GM19438 (cell line): ENCODE measurements at regions not wholly inside any gene's neighbourhood (a gene's known extent, or its start where the extent isn't known, plus 50 kb on each side); places are given as distances from the start of the nearest gene placed in this dataset.

Experiments used
- ATAC-seq: cut with Tn5 transposase; IDR thresholded peaks from one replicate; pipeline ENCODE4 v1.9.1; 2021; ENCODE audit warnings: low read depth; ENCODE audit not compliant: unreplicated experiment

DNA sequence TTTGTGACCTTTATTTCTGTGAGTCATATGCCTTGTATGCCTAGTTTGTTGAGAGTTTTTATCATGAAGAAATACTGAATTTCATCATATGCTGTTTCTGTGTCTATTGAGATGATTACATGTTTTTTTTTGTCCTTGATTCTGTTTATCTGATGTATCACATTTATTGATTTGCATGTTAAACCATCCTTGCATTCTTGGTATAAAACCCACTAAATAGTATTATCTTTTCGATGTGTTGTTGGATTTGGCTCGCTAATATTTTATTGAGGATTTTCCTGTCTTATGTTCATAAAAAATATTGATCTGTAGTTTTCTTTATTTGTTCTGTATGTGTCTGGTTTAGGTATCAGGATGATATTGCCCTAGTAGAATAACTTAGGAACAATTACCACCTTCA lies 164.7 kb upstream of the CHRM3 start:
- no peak for ATAC-seq

DNA sequence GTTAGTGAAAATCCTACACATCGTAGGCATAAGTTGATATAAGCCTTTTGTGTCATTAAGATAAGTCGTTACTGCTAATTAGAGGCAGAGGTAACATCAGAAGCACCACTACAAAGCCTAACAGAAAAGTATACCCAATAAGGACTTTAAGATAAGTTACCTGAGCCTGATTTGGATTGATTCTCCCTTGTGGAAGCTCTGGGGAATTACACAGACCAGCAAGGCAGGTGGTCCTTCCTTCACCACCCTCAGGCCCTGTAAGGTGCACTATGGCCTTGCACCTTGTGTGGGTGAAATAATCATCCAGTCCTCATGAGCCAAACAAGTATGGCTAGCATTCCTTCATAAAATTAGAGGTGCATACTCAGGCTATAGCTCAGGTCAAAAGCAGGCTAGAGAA lies 166.7 kb upstream of the CHRM3 start:
- no peak for ATAC-seq

- ATAC-seq, result no peak
Measured at GRCh38 chr1:239218301-239218700, 168.1 kb upstream of the CHRM3 start.

DNA sequence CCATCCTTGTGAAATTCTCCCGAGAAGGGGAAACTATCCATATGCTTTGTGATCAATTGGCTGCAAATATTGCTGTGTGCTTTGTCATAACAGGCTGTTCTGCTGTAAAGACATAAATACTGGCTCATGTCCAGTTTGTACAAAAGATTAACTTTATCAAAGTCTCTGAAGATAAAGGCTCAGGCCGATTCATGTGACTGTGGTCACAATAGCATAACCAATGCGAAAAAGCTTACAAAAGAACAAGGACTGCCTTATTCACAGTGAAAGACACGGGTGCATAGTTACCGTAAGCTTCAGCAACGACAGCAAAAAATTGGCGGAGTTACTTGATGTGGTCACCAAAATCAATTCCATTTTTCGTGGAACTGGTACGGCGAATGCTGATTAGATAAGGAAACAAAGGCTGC lies 173.6 kb upstream of the CHRM3 start:
- ATAC-seq, result no peak

- no peak for ATAC-seq
Measured at GRCh38 chr1:239209591-239209990, 176.8 kb upstream of the CHRM3 start.

DNA sequence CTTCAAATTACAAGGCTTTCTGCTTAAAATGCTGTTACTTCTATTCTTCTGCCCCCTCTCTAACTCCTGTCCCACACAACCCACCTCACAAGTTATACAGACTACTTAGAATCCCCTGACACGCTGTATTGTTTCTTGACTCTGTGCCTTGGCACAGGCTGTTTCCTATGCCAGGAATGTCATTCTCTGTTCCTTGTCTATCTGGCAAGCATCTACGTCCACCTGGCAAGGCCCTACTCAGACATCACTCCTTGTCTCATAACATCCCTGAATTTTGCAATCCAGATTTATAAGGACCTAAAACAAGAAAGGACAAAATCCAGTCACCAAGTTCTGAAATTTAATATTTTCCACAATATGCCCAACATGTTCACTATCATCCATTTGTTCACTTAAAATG lies 182.0 kb upstream of the CHRM3 start:
- no peak for ATAC-seq

DNA sequence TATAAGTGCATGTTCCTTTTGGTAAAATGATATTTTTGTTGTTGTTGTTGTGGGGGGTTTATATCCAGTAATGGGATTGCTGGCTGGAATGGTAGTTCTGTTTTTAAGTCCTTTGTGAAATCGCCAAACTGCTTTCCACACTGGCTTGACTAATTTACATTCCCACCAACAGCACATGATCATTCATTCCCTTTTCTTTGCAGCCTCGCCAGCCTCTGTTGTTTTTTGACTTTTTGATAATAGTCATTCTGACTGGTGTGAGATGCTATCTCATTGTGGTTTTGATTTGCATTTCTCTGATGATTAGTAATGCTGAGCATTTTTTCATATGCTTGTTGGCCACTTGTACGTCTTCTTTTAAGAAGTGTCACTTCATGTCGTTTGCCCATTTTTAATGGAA lies 188.5 kb upstream of the CHRM3 start:
- ATAC-seq, result no peak

GRCh38 chr1:239189998-239190512 lies 196.3 kb upstream of the CHRM3 start:
- no peak for ATAC-seq

DNA sequence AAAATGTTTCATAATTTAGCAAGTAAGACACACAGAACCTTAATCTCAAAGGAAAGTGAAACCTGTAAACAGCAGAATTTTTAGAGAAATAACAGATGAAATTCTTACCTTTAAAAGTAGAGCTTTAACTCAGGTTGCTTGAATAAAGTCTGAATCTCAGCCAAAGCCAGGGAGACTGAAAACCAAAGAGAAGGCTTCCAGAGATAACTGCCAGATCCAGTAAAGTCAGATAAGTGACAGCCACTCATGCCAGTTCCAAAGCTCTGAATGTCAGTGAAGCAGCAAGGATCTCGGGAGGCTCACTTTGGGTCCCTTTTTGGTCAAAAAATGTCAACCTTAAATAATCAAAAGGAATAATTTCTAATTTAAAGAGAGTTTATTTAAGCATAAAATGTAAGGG lies 199.9 kb upstream of the CHRM3 start:
- ATAC-seq, result no peak

DNA sequence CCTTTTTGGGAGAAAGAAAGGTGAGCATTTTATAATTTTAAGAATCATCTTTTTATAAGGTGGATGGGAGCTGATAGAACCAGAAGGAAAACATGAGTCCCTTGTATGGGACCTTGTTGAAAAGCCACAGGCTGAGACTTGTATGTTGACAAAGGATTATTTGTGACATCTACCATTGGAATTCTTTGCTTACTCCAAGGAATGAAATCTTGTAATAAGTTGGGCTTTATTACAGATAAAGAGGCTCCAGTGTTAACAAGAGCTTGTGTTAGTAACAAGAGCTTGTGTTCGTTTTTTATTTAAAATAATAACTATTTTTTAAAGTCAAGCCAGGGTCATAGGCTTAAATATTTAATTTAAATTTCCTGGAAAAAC lies 201.1 kb upstream of the CHRM3 start:
- no peak for ATAC-seq

- no peak for ATAC-seq
Measured at GRCh38 chr1:239184561-239185244, 201.7 kb upstream of the CHRM3 start.

- ATAC-seq, result no peak
Measured at GRCh38 chr1:239178961-239179360, 207.4 kb upstream of the CHRM3 start.

DNA sequence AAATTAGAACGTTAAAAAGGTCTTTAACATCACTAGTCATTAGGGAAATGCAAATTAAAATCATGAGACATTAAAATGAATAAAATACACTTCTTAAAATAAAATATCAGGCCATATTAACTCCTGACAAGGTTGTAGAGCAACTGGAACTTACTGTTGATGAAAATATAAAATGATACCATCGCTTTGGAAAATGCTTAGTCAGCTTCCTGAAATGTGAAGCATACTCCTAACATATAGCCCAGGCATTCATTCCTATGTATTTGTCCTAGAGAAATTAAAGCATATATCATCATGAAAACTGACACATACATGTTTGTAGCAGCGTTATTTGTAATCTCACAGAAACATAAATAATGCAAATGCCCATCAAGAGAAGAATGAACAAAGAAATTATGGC lies 211.5 kb upstream of the CHRM3 start:
- ATAC-seq, result no peak

GRCh38 chr1:239170828-239171227 lies 215.5 kb upstream of the CHRM3 start:
- ATAC-seq, result no peak

- no peak for ATAC-seq
Measured at GRCh38 chr1:239169276-239169675, 217.1 kb upstream of the CHRM3 start.

DNA sequence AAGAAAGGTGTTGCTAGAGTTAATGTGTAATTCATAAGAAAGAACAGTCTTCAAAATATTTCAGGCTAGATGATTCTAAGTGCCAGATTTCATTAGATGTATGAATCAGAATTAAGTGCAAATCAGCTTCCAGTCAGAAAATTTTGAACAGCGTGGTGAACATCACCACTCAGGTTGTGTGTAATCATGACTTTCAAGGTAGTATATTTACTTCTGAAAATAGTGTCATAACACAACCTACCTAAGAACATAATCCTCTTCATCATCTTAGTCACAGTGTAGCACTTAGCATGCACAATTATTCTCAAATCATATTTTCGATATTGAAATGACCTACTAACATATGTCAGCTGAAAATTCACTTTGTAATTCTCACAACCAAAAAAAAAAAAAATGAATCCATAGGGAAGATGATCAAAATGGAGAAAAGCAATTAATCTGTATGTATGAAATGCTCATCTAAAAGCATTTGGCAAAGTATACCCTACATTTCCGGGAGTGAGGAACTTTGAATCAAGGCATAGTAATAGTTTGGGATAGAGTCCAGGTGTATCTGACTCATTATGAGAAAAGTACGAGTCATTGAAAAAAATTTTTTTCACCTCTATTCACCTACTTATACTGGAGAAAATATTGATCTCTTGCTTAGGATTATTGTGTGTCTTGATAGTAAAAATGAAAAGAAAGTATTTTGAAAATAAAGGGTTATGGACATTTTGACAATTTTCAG lies 221.8 kb upstream of the CHRM3 start:
- ATAC-seq, result no peak

GRCh38 chr1:239155466-239156091 lies 230.8 kb upstream of the CHRM3 start:
- no peak for ATAC-seq

DNA sequence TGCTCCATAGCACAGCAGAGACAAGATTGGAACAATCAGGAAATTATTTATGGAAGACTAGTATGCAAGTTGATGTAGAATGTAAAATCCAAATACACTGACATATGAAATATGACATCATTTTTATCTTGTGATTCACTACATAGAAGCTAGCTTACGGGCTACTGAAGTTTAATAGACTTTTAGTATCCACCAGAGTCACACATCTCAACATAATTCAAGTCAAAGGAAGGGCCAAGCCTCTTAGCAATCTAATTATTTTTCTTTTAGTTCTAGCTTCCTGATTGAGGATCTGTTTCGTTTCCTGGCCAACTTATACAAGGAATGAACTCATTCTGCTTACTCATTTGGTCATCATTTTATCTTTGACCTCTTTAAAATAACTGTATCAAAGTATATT lies 234.4 kb upstream of the CHRM3 start:
- no peak for ATAC-seq

DNA sequence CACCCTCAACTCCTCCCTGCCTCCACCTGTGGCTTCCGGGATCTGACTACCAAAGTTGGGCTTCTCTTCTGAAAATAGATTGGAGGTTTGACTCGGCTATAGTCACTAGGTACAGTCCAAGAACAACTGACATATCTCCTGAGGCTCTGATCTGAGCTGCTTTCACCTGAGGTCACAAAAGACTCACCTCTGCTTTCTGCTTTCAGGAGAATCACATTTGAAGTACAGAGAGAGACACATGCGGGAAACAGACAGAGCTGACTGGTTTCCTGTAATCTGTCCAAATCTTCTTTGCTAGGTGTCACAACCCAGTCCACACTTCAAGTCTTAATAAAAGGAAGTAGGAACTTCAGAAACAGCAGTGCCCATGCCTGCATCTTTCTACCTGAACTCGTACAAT lies 245.4 kb upstream of the CHRM3 start:
- ATAC-seq, result no peak

GRCh38 chr1:239139801-239140200 lies 246.6 kb upstream of the CHRM3 start:
- no peak for ATAC-seq

DNA sequence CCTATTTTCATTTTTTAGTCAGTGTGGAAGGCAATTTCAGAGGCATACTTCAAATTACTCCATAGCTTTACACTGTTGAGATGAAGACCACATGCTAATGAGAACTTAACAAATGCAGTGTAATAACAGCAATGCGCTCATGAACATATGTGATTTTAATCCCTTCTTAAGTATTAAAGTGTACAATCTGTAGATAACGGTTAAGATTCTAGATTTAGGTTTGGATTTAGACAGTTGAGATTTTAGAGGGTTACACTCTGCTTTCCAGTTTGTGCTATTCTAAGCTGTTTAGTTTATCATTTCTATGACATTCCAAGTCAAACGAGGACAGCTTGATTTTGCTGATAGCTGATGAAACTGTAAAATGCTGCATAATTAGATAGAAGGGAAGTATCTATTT lies 257.8 kb upstream of the CHRM3 start:
- ATAC-seq, result no peak

DNA sequence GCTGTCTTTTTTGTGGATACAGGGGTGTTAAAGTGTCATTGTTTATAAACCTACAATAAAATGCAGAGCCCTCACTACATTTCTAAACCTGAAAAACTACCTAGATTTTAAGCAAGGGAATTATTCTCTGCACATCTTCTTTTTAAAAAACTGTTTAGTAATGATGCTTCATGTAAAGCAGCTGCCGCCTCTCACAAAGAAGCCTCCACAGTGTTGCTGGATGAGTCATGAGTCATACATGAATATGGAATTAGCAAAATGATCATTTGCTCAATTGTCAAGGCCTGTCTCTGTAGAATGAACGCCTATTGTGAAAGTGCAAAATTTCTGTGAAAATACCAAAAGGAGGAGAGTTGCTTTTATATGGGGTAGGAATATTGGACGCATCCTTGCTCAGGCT lies 259.5 kb upstream of the CHRM3 start:
- ATAC-seq, result no peak
